Body of pancreas (tissue), 4 donors: ENCODE measurements at regions not wholly inside any gene's neighbourhood (a gene's known extent, or its start where the extent isn't known, plus 50 kb on each side); places are given as distances from the start of the nearest gene placed in this dataset.

Source experiments
- ATAC-seq: fragments of 150-250 bp; one replicate; pipeline ENCODE4 v1.9.1; 2016
- DNase-seq, 4 donors: peaks; one replicate each; pipeline ENCODE4 v3.0.0-alpha.2; 2019
- H3K27ac ChIP-seq, 4 donors: fragments of 200-600 bp; sonication (generic); 1 replicate in 3 of 4; 2 replicates in 1 of 4; pipeline versions ENCODE4 v1.5.1 to v1.6.1; 2016 to 2019; ENCODE audit warnings: mild to moderate bottlenecking in 1 of 4, mixed read lengths in 1 of 4, moderate library complexity in 1 of 4
- H3K27me3 ChIP-seq, 2 donors: fragments of 200-600 bp; sonication (generic); one replicate each; pipeline ENCODE4 v1.6.0; 2016; ENCODE audit warnings: mild to moderate bottlenecking in 1 of 2
- H3K36me3 ChIP-seq, 2 donors: fragments of 200-600 bp; sonication (generic); replicated peaks in 1 of 2; 2 replicates each; pipeline ENCODE4 v1.5.1; 2016; ENCODE audit warnings: low read depth in 2 of 2; ENCODE audit not compliant: insufficient read depth in 1 of 2
- H3K4me1 ChIP-seq: fragments of 200-600 bp; sonication (generic); one replicate; pipeline ENCODE4 v1.6.0; 2016
- H3K4me3 ChIP-seq, 2 donors: fragments of 200-600 bp; sonication (generic); 1 replicate in 1 of 2; 2 replicates in 1 of 2; pipeline ENCODE4 v1.5.1; 2016 to 2019
- H3K9me3 ChIP-seq, 3 donors: fragments of 200-600 bp; sonication (generic); 1 replicate in 2 of 3; 2 replicates in 1 of 3; pipeline ENCODE4 v1.5.1; 2016
- CTCF ChIP-seq, 7 experiments: fragments of 450-650 bp in 4 of 7; fragments of 200-600 bp in 3 of 7; sonication (generic) in 3 of 7; IDR thresholded peaks; one replicate each; pipeline ENCODE4 v1.5.1; 2016 to 2019; ENCODE audit warnings: antibody characterized with exemption in 7 of 7
- POLR2A ChIP-seq, 3 donors: fragments of 450-650 bp; IDR thresholded peaks; one replicate each; pipeline ENCODE4 v1.6.1; 2016; ENCODE audit warnings: antibody characterized with exemption in 3 of 3, mild to moderate bottlenecking in 2 of 3
- WGBS, 2 donors: methylation state at CpG; one replicate each; pipeline ENCODE4 v1.1.5; 2017; 5-methylcytosine and 5-hydroxymethylcytosine counted together
- intact Hi-C: fragments of 100-400 bp; cut with DNase I; formaldehyde crosslinking; loops from one replicate; pipeline ENCODE4 v1.15.1; 2023

DNA sequence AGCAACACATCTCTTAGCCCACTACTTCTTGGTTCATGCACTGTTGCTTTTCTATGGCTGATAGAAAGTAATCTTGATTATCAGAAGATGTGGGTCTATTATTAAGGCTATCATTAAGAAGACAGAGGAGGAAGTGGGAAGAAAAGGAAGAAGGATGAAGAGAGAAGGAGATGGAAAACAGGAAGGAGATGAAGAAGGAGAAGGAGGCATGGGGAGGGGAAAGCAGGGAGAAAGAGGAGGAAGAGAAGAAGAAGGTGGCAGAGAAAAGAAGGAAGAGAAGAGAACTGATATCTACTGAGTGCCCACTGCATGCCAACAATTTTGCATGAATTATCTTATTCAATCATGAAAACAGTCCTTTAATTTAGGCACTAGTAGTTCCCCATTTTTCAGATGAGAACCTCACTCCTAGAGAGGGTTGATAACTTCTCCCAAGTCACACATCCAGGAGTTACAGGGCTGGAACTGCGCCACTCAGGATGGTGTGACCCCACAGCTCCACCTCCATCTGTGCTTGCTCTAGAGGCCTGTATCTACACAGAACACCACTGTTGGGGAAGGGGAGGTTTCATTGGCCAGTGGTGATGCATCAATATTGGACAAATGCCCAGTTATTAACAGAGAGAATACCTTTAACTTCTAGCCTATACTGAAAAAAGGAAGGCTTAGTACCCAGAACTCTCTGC, 147.4 kb downstream of the CXCL12 start:
- Histone ChIP-seq H3K27ac (peak overlapping the region; percentile 16 to 61 (median 36)), H3K36me3 (no peaks in the 10 kb centered on the region), H3K4me3 (no peak overlapping the region), H3K9me3 (no peaks in the 10 kb centered on the region), H3K27me3 (no peaks in the 10 kb centered on the region), H3K4me1 (peaks cover 28% of the 10 kb centered on the region)
- ATAC-seq = no peak
- no peak for DNase-seq
- TF ChIP-seq CTCF (IDR thresholded peaks at IDR 0.05) = no peak
- TF ChIP-seq POLR2A (IDR thresholded peaks at IDR 0.05) = no peak
- intact Hi-C loops = no loop called here
- WGBS, 2 donors = 80 to 93% methylated on average over 1 of the region's 1 CpG

DNA sequence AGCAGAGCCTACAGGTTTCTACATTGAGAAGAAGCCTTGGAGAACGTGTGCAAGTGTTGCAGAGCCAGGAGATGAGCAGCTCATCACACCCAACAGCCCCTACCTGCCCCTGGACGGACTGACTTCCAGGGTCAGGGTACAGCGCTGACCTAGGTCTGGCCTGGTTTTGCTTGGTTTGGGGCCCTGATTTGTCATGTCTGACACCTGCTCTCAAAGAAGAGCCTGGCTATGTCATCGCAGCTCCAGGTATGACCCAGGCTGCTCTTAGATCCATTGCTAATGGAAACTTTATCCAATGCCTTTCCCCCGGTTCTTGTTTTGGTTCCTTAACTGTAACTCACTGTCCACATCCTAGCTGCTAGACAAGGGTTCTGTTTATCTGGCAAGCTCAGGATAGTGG, 149.5 kb downstream of the CXCL12 start:
- no peak overlapping the region for H3K4me3 ChIP-seq
- H3K4me1 ChIP-seq = peaks cover 16% of the 10 kb centered on the region
- no peaks in the 10 kb centered on the region for H3K36me3 ChIP-seq
- DNase-seq (no peak), ATAC-seq (no peak)
- 84 to 98% methylated on average over 5 of the region's 5 CpGs for WGBS, 2 donors
- no peaks in the 10 kb centered on the region for H3K27me3 ChIP-seq
- no peaks in the 10 kb centered on the region for H3K9me3 ChIP-seq
- no peak overlapping the region for H3K27ac ChIP-seq
- TF ChIP-seq POLR2A (IDR thresholded peaks at IDR 0.05) (no peak), CTCF (IDR thresholded peaks at IDR 0.05) (no peak)
- intact Hi-C loops = no loop called here

GRCh38 chr10:44234483-44234875, 150.4 kb downstream of the CXCL12 start:
- H3K4me3 ChIP-seq = no peak overlapping the region
- no peaks in the 10 kb centered on the region for H3K9me3 ChIP-seq
- H3K36me3 ChIP-seq = no peaks in the 10 kb centered on the region
- H3K4me1 ChIP-seq = peaks cover 16% of the 10 kb centered on the region
- DNase-seq (no peak), ATAC-seq (no peak)
- intact Hi-C loops = no loop called here
- WGBS, 2 donors = 85 to 90% methylated on average over 3 of the region's 3 CpGs
- TF ChIP-seq POLR2A (IDR thresholded peaks at IDR 0.05) = no peak
- H3K27me3 ChIP-seq = no peaks in the 10 kb centered on the region
- H3K27ac ChIP-seq = no peak overlapping the region

GRCh38 chr10:44233561-44234482, 151.1 kb downstream of the CXCL12 start:
- Histone ChIP-seq H3K4me3 (no peak overlapping the region), H3K36me3 (no peaks in the 10 kb centered on the region), H3K27ac (no peak overlapping the region), H3K4me1 (peaks cover 16% of the 10 kb centered on the region), H3K27me3 (no peaks in the 10 kb centered on the region), H3K9me3 (no peaks in the 10 kb centered on the region)
- TF ChIP-seq CTCF (IDR thresholded peaks at IDR 0.05) = no peak
- TF ChIP-seq POLR2A (IDR thresholded peaks at IDR 0.05) = no peak
- WGBS, 2 donors = 66 to 84% methylated on average over 14 to 23 of the region's 23 CpGs
- DNase-seq (peak in 1 of 4 donors; percentile 22), ATAC-seq (no peak)
- intact Hi-C loops = no loop called here

- H3K27ac ChIP-seq = no peak overlapping the region
- DNase-seq (no peak), ATAC-seq (no peak)
- intact Hi-C loops = no loop called here
- no peaks in the 10 kb centered on the region for H3K27me3 ChIP-seq
- no peaks in the 10 kb centered on the region for H3K36me3 ChIP-seq
- H3K4me3 ChIP-seq = no peak overlapping the region
- no peaks in the 10 kb centered on the region for H3K9me3 ChIP-seq
- no peaks in the 10 kb centered on the region for H3K4me1 ChIP-seq
- 71 to 79% methylated on average over 2 to 3 of the region's 3 CpGs for WGBS, 2 donors
- no peak for TF ChIP-seq POLR2A (IDR thresholded peaks at IDR 0.05)
- no peak for TF ChIP-seq CTCF (IDR thresholded peaks at IDR 0.05)
Observed at GRCh38 chr10:44217274-44217820, 167.6 kb downstream of the CXCL12 start.
